ENCODE measurements at regions not wholly inside any gene's neighbourhood (a gene's known extent, or its start where the extent isn't known, plus 50 kb on each side); places are given as distances from the start of the nearest gene placed in this dataset.
A peak's percentile ranks its signal among the peaks of the same experiment; 100 is the strongest.

DNA sequence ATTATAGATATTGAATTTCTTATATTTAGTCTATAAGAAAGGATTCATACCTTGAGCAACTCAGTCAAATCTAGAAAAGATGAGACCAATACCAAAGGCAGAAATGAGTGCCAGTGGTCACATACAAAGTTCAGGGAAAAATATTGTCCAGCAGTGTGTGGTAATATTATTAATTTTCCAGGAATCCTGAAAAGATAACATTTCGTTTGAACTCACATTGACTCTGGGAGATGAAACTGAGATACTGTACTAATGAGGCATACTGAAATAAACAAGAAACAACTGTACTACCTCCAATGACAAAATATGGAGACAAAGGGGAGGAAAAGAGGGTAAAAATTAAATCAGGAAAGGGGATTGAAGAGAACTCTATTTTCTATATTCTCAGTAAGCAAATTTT is 212.4 kb downstream of the TRAM1L1 start:
- no peak for DNase-seq (ENCODE audit: low read depth)

DNA sequence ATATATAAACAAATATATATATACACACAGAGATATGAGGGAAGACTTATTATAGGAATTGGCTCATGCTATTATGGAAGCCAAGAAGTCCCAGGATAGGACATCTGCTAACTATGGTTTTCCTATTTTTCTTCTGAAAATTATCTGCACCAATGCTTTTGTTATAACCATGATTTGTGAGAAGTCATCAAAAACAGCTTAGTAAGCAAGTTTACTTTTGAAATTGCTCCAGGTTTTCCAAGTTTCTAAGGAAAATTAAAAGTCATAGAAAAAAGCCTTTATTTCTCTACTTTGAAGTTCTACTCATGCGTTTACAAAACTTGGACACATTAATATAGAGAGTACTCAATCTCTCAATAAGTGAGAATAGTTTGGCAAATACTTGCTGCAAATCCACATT is 213.1 kb downstream of the TRAM1L1 start:
- DNase-seq (ENCODE audit: low read depth), result no peak

DNA sequence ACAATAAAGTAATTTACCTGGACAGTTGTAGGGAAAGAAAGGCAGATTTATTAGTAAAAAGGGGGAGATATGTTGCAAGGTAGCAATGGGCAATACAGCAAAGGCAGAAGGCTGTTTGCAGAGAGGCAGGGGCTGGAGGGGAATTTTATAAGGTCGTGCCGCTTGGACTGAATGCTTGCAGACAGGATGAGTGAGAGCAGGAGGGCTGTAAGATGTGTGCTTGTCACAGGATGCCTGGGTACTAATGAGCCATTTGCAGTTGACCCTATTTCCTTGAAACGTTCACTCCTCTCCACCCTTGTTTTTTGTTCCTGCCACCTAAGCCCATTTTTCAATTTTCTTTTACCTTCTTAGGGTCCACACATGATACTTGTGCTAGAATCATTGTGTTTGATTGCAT is 214.7 kb downstream of the TRAM1L1 start:
- no peak for DNase-seq (ENCODE audit: low read depth)

DNA sequence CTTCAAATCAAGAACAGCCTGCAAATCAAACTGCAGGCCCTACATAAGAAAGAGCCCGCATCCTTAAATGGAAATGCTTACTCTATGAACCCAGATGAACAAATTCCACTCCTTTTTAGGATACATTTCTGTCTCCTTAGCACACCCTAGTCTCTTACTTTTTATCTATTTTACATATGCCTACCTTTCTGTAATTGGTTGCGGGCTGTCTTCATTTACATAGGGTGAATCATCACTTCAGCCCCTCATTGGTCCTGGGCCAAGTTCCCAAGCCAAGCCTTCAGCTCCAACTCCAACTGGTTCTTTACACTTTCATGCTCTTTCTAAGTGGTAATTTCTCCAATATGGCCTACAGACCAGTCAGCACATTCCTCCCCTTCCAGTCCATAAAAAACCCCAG is 219.3 kb downstream of the TRAM1L1 start:
- DNase-seq (ENCODE audit: low read depth), result peak; percentile 25

DNA sequence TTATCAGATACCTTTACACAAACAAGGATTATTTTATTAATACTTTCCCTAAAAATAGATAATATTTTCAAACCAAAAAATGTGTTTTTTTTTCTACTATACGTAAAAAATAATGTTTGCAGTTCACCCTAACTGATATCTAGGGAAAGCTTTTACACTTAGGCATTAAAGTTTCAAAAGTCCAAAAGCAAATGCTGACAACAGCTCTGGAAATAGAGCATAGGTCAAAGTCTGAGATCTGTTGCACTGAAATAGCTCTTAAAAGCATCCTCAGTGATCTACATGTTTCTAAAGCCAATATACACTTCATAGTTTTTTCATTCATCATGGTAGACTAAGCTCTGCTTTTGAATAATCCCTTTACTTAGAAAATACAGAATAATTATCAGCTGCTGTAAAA is 222.8 kb downstream of the TRAM1L1 start:
- DNase-seq (ENCODE audit: low read depth), result no peak

- DNase-seq (ENCODE audit: low read depth), result no peak
These were observed 224.5 kb downstream of the TRAM1L1 start for GRCh38 chr4:116860891-116861290.

GRCh38 chr4:116849620-116850019 is 235.8 kb downstream of the TRAM1L1 start:
- DNase-seq (ENCODE audit: low read depth), result no peak

- DNase-seq (ENCODE audit: low read depth), result no peak
These were observed 237.8 kb downstream of the TRAM1L1 start for GRCh38 chr4:116847616-116848015.

DNA sequence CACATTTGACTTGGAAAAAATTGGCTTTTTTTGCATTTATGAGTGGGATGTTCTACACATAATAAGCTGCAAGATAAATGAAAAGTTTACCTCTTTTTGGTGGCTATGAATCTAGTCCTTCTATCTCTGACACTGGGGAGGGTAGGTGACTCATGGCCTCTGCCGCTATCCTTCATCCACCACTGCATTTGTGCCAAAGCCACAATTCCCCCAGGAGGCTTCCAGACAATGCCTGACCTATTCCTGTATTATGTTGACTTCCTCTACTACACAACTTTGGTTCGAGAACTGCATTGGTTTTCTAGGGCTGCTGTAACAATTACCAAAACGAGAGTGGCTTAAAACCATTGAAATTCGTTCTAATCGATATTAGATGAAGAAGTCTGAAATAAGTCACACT is 245.6 kb downstream of the TRAM1L1 start:
- DNase-seq (ENCODE audit: low read depth), result peak; percentile 82

DNA sequence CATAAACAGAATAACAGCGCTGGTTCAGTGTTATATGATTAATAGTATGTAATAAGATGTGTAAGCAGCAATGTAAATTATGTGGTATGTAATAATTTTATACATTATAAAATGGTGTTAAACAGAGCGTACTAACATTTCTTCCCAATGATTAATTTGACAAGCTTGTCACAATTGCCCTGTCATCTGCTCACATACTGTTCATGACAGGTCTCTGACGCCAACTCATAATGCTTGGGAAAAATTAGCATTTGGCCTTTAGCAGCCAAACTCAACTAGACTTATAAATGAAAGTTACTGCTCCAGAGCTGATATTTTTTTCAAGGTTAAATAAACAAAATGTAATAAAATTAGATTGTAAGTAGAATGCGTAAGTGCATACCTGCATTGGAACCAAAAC is 246.8 kb downstream of the TRAM1L1 start:
- DNase-seq (ENCODE audit: low read depth), result no peak

GRCh38 chr4:116829187-116829586 is 256.2 kb downstream of the TRAM1L1 start:
- no peak for DNase-seq (ENCODE audit: low read depth)

DNA sequence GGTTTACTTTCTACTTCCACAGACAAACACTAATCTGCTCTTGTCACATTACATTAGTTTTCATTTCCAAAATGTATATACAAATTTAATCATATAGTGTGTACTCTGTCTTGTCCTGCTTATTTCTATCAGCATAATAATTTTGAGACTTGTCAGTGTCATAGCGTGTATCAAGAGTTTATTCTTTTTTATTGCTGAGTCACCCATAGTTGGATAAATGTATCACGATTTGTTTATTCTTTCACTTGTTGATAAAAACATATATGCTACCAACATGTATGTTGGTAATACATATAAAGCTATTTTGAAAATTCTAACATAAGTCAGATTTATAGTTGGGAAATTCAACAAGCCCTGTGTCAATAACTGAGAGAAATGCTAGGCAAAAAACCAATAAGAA is 261.2 kb downstream of the TRAM1L1 start:
- DNase-seq (ENCODE audit: low read depth), result no peak

- DNase-seq (ENCODE audit: low read depth), result no peak
These were observed 273.6 kb downstream of the TRAM1L1 start for GRCh38 chr4:116811730-116812129.

- no peak for DNase-seq (ENCODE audit: low read depth)
These were observed 289.4 kb downstream of the TRAM1L1 start for GRCh38 chr4:116796022-116796421.

GRCh38 chr4:116788723-116789122 is 296.7 kb downstream of the TRAM1L1 start:
- DNase-seq (ENCODE audit: low read depth), result no peak

DNA sequence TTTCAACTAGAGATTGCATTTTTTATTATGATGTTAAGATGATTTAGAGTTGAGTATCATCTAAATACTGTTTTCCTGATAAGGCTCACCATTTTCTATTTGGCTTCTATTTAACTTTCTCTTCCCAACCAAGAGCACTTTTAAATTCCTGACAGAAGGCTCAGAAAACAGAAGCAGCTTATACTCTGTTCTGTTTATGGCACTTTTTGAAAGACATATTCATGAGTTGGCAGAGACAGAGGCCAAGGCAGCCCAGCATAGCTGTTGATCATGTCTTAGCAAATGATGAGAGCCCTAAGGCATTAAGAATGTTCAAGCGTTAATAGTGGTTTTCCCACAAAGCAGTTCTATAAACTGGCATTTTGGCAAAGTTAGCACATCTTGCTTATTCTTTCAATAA is 330.3 kb downstream of the TRAM1L1 start:
- DNase-seq (ENCODE audit: low read depth), result no peak

DNA sequence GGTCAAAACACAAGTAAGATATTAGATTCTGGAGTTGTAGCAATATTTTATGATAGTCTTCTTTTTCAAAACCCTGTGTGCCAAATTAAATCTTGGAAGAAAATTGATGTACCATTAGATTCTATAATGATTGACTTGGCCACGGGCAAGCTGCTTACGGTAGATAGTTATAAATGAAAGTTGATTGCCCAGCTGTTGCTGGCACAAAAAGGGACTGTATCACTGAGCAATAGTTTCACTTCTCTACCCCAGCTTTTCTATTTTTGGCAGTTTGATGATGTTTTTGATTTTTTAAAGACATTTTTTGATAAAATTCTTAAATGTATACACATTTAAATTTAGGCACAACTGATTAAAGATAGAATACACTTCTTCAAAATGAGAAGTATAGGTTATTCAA is 333.3 kb downstream of the TRAM1L1 start:
- no peak for DNase-seq (ENCODE audit: low read depth)

DNA sequence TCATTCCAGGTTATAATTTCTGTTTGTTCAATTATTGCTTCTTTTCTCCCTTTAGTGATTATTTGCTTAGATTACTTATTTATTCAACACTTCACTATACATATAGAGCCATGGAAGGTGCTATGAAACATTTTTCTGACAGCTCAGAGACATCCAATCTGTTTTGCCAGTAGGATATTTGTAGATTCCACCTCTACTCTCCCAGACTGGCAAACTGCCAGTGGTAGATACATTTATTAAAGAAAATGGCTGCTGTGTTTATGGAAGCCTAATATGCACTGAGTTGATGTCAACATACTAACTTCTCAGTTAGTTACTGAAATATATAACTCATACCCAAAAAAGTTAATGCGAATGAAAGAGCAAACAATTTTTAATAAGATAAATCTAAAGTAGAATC is 348.6 kb downstream of the TRAM1L1 start:
- no peak for DNase-seq (ENCODE audit: low read depth)

DNA sequence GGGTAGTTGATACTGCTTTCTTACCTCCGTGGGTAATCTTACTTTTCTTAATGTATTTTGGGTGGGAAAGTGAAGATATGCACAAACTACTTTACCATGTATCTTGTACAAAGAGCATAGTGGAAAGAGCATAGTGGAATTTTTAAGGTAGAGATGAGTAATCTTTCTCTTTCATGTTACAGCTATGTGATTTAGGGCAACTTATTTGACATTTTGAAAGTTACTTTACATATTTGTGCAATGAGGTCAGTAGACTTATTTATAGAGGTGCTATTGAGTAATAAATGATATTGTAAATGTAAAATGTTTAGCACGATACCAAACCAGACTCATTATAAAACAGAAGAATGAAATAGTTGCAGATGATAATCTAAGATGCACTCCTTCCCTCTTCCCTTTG is 351.2 kb downstream of the TRAM1L1 start:
- no peak for DNase-seq (ENCODE audit: low read depth)

DNA sequence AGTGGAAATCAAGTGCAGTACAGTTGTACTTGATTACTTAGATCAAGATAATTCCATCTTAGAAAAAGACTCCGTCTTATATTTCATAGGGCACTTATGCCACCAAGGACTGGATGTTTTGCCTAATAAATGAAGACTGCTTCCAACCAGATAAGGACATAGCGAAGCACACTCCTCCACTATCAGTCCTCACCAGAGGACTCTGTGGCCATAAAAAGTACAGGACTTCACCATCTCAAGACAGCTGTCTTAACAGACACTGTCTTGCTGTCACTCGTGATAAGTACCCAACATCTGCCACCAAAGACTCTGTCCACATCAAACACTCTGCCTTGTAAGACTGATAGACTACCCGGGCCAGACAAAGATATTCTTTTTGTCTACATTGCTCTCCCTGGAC is 352.0 kb downstream of the TRAM1L1 start:
- DNase-seq (ENCODE audit: low read depth), result no peak

GRCh38 chr4:116726523-116726922 is 358.9 kb downstream of the TRAM1L1 start:
- no peak for DNase-seq (ENCODE audit: low read depth)

DNA sequence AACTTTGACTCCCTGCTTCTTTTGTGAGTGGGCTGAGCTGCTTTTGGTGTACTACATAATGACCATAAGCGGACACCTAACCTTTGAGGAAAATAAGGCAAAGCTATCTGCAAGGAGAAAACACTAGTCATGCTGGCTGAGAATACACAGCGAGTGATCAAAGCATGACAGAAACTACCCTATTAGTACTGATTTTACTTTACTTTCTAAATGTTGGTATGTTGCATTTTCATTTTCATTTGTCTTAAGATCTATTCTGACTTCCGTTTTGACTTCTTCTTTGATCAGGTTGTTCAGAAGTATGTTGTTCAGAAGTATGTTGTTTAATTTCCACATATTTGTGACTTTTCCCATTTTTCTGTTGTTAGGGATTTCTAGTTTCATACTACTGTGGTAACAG is 361.1 kb downstream of the TRAM1L1 start:
- no peak for DNase-seq (ENCODE audit: low read depth)

- no peak for DNase-seq (ENCODE audit: low read depth)
These were observed 379.9 kb downstream of the TRAM1L1 start for GRCh38 chr4:116705466-116705865.

GRCh38 chr4:116702949-116703348 is 382.4 kb downstream of the TRAM1L1 start:
- peak; percentile 49 for DNase-seq (ENCODE audit: low read depth)

DNA sequence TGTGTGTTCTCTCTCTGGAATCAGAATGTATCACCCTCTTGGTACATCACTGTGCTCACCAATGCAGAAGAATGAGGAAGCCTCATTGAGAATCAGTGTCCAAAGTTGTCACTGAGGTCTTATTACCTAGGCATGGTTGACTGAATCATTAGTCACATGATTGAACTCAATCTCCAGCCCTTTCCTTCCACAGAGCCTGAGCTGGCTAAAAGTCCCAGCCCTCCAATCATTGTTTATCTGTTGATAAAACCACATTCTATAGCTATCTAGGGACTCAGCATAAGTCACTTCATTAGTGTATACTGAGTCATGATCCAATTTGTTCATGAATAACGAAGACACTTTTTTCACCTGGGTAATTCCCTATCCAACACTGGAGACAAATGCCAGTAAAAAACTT is 396.8 kb downstream of the TRAM1L1 start:
- DNase-seq (ENCODE audit: low read depth), result peak; percentile 68
